ENCODE measurements at regions not wholly inside any gene's neighbourhood (a gene's known extent, or its start where the extent isn't known, plus 50 kb on each side); places are given as distances from the start of the nearest gene placed in this dataset.

DNA sequence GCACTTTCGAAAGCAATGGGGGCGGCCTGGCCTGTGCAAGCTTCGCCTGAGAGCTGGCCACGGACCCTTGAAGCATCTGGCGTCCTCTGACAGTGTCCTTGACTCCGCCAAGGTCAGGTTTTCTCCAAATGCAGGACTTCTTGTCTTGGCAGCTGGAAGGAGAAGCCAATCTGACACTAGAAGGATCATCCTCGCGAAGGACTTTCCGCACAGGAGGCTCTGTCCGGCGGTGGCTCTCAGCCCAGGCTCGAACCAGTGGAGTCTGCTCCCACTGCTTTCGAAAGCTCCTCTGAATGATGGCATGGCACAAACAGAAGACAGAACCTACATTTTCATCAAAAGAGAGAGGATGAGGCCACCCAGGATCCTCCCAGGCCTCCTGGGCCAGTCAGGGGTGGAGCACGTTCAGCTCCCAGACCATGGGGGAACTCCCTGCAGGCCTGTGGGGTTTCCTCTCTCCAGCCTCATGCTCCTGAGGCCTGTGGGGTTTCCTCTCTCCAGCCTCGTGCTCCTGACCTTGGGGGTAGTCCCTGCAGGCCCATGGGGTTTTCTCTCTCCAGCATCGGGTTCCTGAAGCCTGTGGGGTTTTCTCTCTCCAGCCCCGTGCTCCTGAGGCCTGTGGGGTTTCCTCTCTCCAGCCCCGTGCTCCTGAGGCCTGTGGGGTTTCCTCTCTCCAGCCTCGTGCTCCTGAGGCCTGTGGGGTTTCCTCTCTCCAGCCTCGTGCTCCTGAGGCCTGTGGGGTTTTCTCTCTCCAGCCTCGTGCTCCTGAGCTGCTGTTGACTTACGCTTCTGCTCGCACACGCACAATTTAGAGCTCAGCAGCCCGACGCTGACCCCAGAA, 396.5 kb upstream of the SALL3 start:
- Mint-ChIP-seq H3K4me1 (ENCODE audit: low read depth) (no peaks in the 10 kb centered on the region), H3K27ac (no peak overlapping the region), H3K9me3 (no peaks in the 10 kb centered on the region), H3K36me3 (ENCODE audit: insufficient read depth in 2 of 2) (no peaks in the 10 kb centered on the region), H3K27me3 (ENCODE audit: low read depth) (no peaks in the 10 kb centered on the region), H3K4me3 (no peak overlapping the region)
- ATAC-seq (replicated peaks in 1 of 2) (no peak), DNase-seq (no peak)

DNA sequence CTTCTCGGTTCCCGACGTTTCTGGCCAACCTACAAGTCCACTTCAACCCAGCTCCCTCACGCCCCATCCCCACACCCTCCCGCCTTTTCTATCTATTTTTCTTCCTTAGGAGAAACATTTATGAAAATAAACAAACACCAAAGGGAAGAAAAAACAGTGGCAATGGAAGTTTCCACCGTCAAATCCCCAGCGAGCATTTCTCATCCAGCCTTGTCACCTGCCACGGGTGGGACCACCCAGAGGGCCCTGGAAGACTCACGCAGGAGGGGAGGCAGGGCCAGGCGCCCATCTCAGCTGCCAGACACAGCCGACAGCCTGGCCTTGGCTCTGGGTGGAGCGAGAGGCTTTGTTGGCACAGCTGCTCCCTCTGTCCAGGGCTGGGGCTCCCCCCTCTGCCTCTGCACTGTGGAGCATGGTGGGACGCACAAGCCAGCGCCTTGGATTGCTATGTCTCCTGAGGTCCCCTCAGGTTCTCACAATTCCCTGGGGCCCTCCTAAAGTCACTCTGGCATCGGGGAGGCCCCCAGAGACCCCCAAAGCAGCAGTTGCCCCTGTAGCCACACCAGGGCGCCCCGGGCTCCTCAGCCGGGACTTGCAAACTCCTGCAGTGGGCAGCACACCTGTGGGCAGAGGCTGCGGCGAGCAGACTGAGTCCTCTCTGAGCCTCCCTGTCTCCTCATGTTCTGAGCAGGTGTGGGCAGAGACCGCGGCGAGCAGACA, 395.7 kb upstream of the SALL3 start:
- H3K27me3 Mint-ChIP-seq (ENCODE audit: low read depth), result no peaks in the 10 kb centered on the region
- no peak overlapping the region for H3K27ac Mint-ChIP-seq
- DNase-seq, result no peak
- H3K9me3 Mint-ChIP-seq, result no peaks in the 10 kb centered on the region
- H3K4me1 Mint-ChIP-seq (ENCODE audit: low read depth), result no peaks in the 10 kb centered on the region
- H3K36me3 Mint-ChIP-seq (ENCODE audit: insufficient read depth in 2 of 2), result no peaks in the 10 kb centered on the region
- H3K4me3 Mint-ChIP-seq, result no peak overlapping the region
- ATAC-seq (replicated peaks in 1 of 2), result no peak

DNA sequence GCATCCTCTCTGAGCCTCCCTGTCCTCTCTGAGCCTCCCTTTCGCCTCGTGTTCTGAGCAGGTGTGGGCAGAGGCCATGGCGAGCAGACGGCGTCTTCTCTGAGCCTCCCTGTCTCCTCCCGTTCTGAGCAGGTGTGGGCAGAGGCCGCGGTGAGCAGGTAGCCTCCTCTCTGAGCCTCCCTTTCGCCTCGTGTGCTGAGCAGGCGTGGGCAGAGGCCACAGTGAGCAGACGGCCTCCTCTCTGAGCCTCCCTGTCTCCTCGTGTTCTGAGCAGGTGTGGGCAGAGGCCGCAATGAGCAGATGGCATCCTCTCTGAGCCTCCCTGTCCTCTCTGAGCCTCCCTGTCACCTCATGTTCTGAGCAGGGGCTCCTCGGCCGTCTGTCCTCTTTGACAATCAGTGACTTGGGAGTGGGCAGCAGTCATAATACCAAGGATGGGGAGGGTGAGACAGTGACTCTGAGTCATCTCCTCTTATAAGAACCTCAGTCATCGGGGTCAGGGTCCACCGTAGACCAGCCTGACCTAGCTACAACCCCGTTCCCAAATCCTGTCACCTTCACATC, 395.1 kb upstream of the SALL3 start:
- DNase-seq (no peak), ATAC-seq (replicated peaks in 1 of 2) (no peak)
- H3K4me1 Mint-ChIP-seq (ENCODE audit: low read depth), result no peaks in the 10 kb centered on the region
- H3K9me3 Mint-ChIP-seq, result no peaks in the 10 kb centered on the region
- no peak overlapping the region for H3K4me3 Mint-ChIP-seq
- no peak overlapping the region for H3K27ac Mint-ChIP-seq
- H3K27me3 Mint-ChIP-seq (ENCODE audit: low read depth), result no peaks in the 10 kb centered on the region
- no peaks in the 10 kb centered on the region for H3K36me3 Mint-ChIP-seq (ENCODE audit: insufficient read depth in 2 of 2)

DNA sequence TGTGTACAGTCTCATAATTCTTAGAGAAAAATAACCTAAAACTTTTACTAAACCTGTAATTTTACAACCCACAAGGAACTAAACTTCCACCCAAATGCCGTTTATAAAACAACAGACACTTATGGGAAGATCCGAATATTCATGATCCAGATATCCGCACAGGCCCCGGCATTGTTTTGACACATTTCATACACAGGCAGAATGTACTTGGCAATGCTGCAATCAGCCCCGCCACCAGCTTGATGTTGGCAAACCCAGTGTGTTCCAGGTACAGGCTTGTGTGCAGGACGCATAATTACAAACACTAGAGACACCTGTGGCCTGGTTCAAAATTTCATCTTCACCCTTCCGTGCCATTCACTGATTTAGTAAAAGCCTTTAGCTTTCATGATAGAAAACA, 393.0 kb upstream of the SALL3 start:
- no peak overlapping the region for H3K4me3 Mint-ChIP-seq
- H3K27ac Mint-ChIP-seq, result no peak overlapping the region
- no peaks in the 10 kb centered on the region for H3K27me3 Mint-ChIP-seq (ENCODE audit: low read depth)
- H3K36me3 Mint-ChIP-seq (ENCODE audit: insufficient read depth in 2 of 2), result no peaks in the 10 kb centered on the region
- no peaks in the 10 kb centered on the region for H3K9me3 Mint-ChIP-seq
- no peak for ATAC-seq (replicated peaks in 1 of 2)
- no peak for DNase-seq
- H3K4me1 Mint-ChIP-seq (ENCODE audit: low read depth), result no peaks in the 10 kb centered on the region

DNA sequence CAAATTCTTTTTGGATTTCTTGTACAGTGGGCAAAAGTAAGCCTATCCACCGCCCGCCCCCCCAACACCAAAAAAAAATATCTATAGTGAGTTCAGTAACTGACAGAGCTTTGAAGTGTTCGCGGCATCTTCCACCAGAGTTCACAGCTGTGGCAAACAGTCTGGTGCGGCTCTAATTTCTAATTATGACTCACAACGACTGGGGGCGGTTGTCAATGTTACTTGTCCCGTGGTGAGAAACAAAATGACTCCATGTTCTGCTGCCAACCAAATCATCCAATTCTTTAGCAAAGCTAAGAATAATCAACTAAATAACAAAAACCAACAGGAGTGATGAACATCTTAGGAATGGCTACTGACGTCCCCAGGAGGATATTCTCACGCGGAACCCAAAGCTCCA, 392.5 kb upstream of the SALL3 start:
- DNase-seq (no peak), ATAC-seq (replicated peaks in 1 of 2) (no peak)
- H3K36me3 Mint-ChIP-seq (ENCODE audit: insufficient read depth in 2 of 2), result no peaks in the 10 kb centered on the region
- no peaks in the 10 kb centered on the region for H3K27me3 Mint-ChIP-seq (ENCODE audit: low read depth)
- H3K9me3 Mint-ChIP-seq, result no peaks in the 10 kb centered on the region
- H3K27ac Mint-ChIP-seq, result no peak overlapping the region
- no peaks in the 10 kb centered on the region for H3K4me1 Mint-ChIP-seq (ENCODE audit: low read depth)
- H3K4me3 Mint-ChIP-seq, result no peak overlapping the region

DNA sequence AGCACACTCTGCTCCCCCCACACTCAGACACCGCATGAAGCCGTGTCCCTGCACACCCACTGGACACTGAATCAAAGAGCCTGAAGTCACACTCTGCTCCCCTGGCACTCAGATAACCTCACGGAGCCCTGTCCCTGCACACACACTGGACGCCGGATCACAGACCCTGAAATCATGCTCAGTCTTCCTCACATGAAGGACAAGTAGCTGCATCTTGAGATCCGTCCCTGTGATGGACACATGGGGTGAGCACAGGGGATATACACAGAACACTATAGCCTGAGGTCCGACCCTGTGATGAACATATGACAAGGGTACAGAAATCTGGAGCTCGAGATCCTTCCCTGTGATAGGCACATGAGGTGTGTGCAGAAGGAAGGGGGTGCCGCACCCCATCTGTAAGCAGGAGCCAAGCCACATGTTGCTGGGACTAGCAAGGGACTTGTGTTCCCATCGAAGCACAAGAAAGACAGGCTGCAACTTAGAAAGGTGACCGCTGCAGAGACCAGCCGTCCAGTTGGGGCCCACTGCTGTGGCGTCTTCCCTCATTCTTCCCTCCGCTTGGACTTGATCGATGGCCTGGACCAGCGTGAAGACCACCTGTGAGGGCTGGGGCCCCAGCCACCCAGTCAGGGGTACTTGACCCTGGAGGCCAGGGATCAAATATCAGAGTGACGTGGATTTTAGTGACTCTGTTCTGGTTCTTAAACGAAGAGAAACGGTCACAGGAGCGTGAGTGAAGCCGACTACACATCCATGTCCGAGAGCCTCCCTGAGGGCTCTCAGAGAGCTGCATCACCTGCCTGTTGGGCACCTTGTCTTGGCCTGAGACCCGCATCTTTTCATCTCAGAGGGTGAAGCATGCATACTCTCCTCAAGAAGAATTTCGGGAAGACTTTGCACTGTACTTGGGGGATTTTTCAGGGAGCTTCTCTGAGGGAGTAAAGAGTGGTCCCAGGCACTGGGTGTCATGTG, 391.7 kb upstream of the SALL3 start:
- H3K27ac Mint-ChIP-seq, result no peak overlapping the region
- no peak overlapping the region for H3K4me3 Mint-ChIP-seq
- H3K27me3 Mint-ChIP-seq (ENCODE audit: low read depth), result no peaks in the 10 kb centered on the region
- DNase-seq (no peak), ATAC-seq (replicated peaks in 1 of 2) (no peak)
- H3K4me1 Mint-ChIP-seq (ENCODE audit: low read depth), result no peaks in the 10 kb centered on the region
- H3K36me3 Mint-ChIP-seq (ENCODE audit: insufficient read depth in 2 of 2), result no peaks in the 10 kb centered on the region
- no peaks in the 10 kb centered on the region for H3K9me3 Mint-ChIP-seq

DNA sequence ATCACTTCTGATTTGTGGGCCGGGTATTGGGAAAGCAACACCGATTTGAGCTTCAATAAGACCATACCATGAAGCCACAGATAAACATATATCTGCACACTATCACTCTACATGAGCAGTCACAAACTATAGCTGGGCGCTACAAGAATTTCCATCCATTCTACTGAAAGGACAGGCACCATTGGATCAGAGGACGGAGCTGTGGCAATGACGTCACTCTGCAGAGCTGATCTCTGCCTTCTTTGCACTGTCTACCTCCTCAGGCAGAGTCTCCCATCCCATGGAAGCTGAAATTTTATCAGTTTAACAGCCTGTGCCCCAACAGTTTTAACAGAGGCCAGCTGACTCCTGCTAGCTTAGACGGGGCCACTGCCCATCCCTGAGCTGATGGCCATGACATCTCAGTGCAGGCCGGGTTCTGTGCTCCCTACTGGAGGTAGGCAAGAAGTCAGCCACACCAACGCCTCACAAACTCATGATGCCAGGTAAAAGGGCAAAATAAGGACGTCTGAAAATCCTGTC, 389.6 kb upstream of the SALL3 start:
- H3K9me3 Mint-ChIP-seq, result peaks cover 0 to 2% of the 10 kb centered on the region in 2 donors
- DNase-seq, result no peak
- no peaks in the 10 kb centered on the region for H3K27me3 Mint-ChIP-seq (ENCODE audit: low read depth)
- no peaks in the 10 kb centered on the region for H3K4me1 Mint-ChIP-seq (ENCODE audit: low read depth)
- no peak for ATAC-seq (replicated peaks in 1 of 2)
- no peak overlapping the region for H3K4me3 Mint-ChIP-seq
- H3K27ac Mint-ChIP-seq, result no peak overlapping the region
- H3K36me3 Mint-ChIP-seq (ENCODE audit: insufficient read depth in 2 of 2), result no peaks in the 10 kb centered on the region

DNA sequence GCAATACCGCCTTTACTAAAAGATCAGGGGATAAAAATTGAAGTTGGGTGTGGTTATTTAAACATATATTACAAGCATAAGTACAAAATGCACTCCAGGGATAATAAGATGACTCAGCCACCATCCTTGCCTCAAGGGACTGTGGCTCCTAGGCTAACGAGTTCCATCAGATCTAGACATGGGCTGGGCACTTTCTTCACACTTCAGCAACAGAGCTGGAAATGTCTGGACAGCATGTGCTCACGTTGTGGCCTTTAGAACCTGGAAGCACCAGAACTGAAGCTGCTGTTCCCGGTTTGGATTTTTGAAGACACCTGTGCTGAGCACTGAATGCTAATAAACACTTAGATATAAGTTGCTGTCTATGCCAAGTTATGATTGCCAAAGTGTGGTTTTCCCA, 384.2 kb upstream of the SALL3 start:
- ATAC-seq (replicated peaks in 1 of 2) (no peak), DNase-seq (no peak)
- Mint-ChIP-seq H3K4me1 (ENCODE audit: low read depth) (no peaks in the 10 kb centered on the region), H3K27ac (no peak overlapping the region), H3K4me3 (no peak overlapping the region), H3K9me3 (peaks cover 4 to 5% of the 10 kb centered on the region in 2 donors), H3K27me3 (ENCODE audit: low read depth) (no peaks in the 10 kb centered on the region), H3K36me3 (ENCODE audit: insufficient read depth in 2 of 2) (peaks cover 0 to 2% of the 10 kb centered on the region in 2 donors)

DNA sequence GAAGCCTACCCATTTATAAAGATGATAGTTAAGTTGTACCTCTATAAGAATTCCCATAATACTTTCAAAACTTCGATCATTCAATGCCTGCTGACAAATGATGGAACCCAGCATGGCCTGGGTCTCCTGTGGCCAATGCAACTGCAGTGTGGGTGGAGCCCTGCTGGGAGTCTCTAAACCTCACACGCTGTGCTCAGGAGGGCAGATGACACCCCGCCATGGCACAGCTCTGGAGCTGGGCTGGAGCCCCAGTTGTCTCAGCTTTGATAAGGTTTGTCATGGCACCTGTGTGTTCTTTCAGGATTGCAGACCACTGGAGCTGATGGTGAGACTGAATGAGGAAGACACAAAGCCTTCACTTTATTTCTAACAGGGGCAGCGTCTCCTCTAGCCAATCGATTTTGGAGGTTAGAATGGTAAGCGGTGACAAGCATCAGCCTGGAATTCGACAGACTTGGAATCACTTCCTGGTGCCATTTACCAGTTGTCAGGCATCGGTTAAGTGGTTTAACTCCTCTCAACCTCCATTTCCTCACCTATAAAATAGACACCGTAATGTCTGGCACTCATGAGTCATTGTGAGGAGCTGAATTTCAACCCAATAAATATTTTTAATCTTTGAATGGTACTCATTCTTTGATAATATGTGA, 383.6 kb upstream of the SALL3 start:
- DNase-seq (no peak), ATAC-seq (replicated peaks in 1 of 2) (no peak)
- Mint-ChIP-seq H3K4me1 (ENCODE audit: low read depth) (no peaks in the 10 kb centered on the region), H3K36me3 (ENCODE audit: insufficient read depth in 2 of 2) (peaks cover 0 to 2% of the 10 kb centered on the region in 2 donors), H3K4me3 (no peak overlapping the region), H3K27ac (no peak overlapping the region), H3K9me3 (peaks cover 4 to 5% of the 10 kb centered on the region in 2 donors), H3K27me3 (ENCODE audit: low read depth) (no peaks in the 10 kb centered on the region)

DNA sequence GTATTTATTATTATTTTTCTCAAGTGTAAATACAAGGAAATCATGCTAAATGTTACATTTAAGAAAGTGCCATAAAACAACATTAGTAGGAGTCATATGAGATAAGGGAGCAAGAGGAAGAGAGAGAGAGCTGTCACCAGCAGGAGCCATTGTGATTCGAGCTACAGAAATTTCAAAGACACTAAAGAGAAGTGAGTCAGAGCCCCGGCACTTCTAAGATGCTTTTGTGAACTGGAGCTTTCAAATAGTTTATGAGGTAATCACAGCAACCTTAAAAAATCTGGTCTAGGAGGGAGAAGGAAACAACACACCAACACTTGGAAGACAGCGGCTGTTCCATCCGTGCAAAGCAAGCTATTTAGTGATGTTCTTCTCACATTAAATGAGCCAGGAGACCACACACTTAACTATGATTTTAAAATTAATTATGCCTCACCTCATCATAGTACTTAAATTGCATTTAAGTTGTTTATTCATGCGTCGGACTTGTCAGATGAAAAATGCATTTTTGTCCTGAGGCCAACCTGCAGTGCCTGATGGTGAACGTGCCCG, 382.7 kb upstream of the SALL3 start:
- Mint-ChIP-seq H3K27ac (no peak overlapping the region), H3K27me3 (ENCODE audit: low read depth) (no peaks in the 10 kb centered on the region), H3K9me3 (peaks cover 4 to 5% of the 10 kb centered on the region in 2 donors), H3K4me3 (no peak overlapping the region), H3K4me1 (ENCODE audit: low read depth) (no peaks in the 10 kb centered on the region), H3K36me3 (ENCODE audit: insufficient read depth in 2 of 2) (peaks cover 0 to 2% of the 10 kb centered on the region in 2 donors)
- no peak for ATAC-seq (replicated peaks in 1 of 2)
- DNase-seq, result no peak

DNA sequence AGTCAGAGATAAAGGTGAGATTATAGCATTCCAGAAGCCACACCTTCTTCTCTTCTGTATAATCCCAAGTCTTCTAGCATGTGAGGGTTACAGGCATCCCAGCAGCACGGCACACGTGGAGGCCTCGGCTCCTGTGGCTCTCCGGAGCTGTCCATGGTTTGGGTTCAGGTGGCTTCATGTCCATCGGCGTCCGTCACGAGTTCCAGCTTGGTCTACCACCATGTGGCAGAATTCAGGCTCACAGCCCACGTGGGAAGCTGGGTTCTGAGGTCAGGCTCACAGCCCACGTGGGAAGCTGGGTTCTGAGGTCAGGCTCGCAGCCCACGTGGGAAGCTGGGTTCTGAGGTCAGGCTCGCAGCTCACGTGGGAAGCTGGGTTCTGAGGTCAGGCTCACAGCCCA, 378.3 kb upstream of the SALL3 start:
- Mint-ChIP-seq H3K36me3 (ENCODE audit: insufficient read depth in 2 of 2) (peaks cover 2 to 3% of the 10 kb centered on the region in 2 donors), H3K27ac (no peak overlapping the region), H3K9me3 (peaks cover 3 to 11% of the 10 kb centered on the region in 2 donors), H3K4me1 (ENCODE audit: low read depth) (no peaks in the 10 kb centered on the region), H3K4me3 (no peak overlapping the region), H3K27me3 (ENCODE audit: low read depth) (no peaks in the 10 kb centered on the region)
- no peak for DNase-seq
- ATAC-seq (replicated peaks in 1 of 2), result no peak

DNA sequence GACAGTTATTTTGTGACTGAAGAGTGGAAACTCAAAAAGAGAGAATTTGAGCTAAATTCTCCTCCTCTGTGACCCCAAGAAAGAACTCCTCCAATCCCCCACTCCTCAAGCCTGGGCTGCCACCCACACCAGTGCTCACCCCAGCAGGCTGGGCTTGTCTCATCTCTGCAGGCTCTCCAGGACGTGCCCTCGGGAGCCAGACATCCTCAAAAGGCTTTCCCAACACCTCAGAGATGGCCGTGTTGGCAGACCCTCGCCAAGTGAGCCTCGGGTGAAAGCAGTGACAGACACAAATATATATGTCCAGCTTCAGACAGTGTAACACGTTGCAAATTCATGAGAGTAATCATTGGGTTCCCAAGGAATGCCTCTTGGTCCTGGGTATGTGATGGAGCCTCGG, 377.7 kb upstream of the SALL3 start:
- peaks cover 6 to 15% of the 10 kb centered on the region in 2 donors for H3K9me3 Mint-ChIP-seq
- H3K36me3 Mint-ChIP-seq (ENCODE audit: insufficient read depth in 2 of 2), result peaks cover 4 to 6% of the 10 kb centered on the region in 2 donors
- H3K4me1 Mint-ChIP-seq (ENCODE audit: low read depth), result no peaks in the 10 kb centered on the region
- H3K27me3 Mint-ChIP-seq (ENCODE audit: low read depth), result no peaks in the 10 kb centered on the region
- DNase-seq, result no peak
- no peak overlapping the region for H3K27ac Mint-ChIP-seq
- no peak overlapping the region for H3K4me3 Mint-ChIP-seq
- no peak for ATAC-seq (replicated peaks in 1 of 2)

Measured in activated T-cell treated with anti-CD3 and anti-CD28 coated beads, Interleukin-2, amount 50 U/mL, for 72 hours (primary cell).